ENCODE measurements at regions not wholly inside any gene's neighbourhood (a gene's known extent, or its start where the extent isn't known, plus 50 kb on each side); places are given as distances from the start of the nearest gene placed in this dataset.

- no peak for FAIRE-seq
- no peak for DNase-seq (ENCODE audit: insufficient read length, low spot score)
Observed at GRCh38 chr7:16172366-16172765, 249.0 kb downstream of the CRPPA start.

DNA sequence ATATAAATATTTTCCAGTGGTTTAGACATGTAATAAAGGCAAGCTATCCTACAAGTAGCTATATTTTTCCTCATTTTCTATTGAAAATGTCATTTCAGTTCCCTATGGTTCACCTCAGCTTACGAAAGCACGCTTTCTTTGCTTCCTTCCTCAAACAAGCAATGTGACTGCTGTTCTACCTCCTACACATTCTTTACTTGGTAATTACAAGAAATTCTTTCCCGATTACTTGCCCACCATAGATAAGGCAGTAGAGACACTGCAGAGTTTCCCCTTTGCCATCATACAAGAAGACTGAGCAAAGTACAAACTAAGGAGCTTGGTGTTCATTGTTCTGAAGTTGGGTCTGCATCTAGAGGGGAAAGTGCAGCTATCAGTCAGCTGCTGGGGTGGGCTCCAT, 249.4 kb downstream of the CRPPA start:
- FAIRE-seq = no peak
- DNase-seq (ENCODE audit: insufficient read length, low spot score) = no peak

DNA sequence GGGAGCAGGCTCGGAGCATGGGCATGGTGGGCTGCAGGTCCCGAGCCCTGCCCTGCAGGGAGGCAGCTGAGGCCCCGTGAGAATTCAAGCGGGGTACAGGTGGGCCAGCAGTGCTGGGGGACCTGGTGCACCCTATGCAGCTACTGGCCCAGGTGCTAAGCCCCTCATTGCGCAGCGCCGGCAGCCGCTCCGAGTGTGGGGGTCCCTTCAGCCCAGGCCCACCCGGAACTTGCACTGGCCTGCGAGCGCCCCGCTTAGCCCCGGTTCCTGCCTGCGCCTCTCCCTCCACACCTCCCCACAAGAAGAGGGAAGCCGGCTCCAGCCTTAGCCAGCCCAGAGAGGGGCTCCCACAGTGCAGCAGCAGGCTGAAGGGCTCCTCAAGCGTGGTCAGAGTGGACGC, 250.7 kb downstream of the CRPPA start:
- FAIRE-seq = no peak
- DNase-seq (ENCODE audit: insufficient read length, low spot score) = no peak

GRCh38 chr7:16169537-16169936, 251.8 kb downstream of the CRPPA start:
- no peak for FAIRE-seq
- DNase-seq (ENCODE audit: insufficient read length, low spot score) = no peak

DNA sequence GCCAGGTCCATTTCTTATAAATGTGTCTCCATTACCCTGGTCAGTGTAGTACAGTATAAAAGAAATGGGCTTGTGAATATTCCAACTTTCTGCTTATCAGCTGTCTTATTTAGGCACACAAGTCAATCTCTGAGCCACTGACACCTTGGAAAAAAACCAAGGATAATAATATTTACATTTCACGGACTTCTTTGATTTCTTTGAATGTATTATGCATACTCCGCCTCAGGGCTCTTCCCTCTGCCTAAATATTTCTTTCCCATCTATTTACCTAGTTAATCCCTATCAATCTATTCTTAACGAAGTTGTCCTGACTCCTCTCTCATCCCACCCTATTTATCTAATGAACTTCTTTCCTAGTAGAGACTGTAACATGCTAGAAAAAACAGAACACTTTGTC, 253.8 kb downstream of the CRPPA start:
- DNase-seq (ENCODE audit: insufficient read length, low spot score) (no peak), FAIRE-seq (no peak)

DNA sequence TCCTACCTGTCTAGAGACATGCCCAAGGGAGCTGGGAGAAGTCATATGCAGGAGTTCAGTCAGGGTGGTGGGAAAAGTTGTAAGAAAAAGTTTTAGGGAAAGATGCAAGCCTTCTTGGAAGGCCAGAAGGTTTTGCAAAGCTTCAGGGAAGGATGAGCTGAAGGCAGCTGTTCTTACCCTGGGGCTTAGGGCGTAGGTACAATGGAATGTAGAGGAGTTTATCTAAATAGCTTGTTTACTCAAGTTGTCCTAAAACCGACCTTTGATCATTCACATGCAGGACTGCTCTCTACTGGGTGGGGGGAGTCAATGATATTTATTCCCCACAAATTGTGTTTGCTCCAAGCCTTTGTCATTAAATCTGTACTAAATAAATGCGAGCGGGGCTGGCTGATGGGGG, 277.0 kb downstream of the CRPPA start:
- DNase-seq (ENCODE audit: insufficient read length, low spot score) = no peak
- FAIRE-seq = no peak

DNA sequence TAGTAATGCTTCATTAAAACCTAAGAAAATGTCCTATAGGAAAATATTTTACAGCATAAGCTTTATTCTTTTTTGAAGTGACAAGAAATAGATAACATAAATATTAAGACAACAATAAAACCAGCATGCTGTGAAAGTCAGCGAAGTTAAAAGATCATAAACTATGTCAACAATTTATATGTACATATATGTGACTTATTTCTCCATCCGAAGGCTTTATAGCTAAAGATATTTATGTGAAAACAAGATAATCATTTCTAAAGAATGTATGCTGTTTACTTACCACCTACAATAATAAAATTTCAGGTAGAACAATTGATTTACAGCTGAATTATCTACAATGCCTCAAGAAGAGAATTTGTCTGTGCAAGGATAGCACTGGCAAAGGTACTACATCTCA, 283.4 kb downstream of the CRPPA start:
- DNase-seq (ENCODE audit: insufficient read length, low spot score) (no peak), FAIRE-seq (no peak)

- no peak for FAIRE-seq
- DNase-seq (ENCODE audit: insufficient read length, low spot score) = no peak
Observed at GRCh38 chr7:16136896-16137295, 284.4 kb downstream of the CRPPA start.

DNA sequence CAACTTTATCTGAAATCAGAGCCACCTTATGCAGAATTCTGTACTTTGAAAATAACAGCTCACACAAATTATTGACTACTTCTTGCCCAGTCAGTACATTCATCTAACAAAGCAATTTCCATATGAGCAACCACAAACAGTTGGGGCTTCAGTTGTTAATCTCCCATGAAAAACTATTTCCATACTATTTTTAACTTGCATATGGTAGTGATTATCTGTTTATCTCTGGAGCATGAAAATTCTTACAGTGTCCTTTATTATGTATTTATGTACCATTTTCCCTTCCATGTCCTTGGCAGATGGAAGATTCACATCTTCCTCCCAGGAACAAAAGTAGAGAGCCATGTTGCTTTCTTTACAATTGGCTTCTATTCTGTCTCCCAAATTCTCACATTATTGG, 285.7 kb downstream of the CRPPA start:
- no peak for FAIRE-seq
- no peak for DNase-seq (ENCODE audit: insufficient read length, low spot score)

DNA sequence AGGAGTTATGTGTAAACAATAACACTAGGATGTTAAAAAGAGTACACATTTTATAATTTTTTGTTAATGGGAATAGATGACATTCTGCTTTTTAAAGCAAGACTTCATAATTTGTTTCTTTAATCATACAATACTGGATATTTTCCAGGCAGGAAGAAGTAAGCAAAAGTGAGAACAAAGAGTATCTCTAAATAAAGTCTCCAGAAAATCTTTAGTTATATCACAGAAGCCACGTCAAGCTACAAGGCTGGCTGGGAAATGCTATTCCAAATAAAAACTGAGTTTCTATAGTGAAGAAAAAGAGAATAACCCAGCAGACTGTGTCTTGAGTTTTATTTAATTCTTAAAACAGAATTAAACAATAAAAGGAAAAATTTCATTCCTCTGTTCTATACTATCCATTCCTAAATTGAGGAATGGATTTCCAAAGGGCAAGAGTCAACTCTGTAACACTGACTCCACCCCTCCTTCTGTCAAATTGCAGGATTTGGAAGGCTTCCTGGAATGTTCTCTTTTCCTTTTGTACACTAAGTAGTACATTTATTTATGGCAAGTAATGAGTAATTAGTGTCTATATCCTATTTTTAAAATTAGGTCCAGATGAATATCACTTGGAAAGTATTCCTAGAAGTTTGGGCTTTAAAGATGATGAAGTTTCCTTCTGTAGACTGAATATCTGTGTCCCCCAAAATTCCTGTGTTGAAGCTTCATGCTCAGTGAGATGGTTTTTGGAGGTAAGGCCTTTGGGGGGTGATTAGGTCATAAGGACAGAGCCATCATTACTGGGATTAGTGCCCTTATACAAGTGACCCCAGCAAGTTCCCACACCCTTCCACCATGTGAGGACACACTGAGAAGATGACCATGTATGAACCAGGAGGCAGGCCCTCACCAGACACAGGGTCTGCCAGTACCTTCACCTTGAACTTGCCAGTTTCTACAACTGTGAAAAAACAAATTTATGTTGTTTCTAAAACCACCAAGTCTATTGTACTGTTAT, 290.9 kb downstream of the CRPPA start:
- FAIRE-seq (no peak), DNase-seq (ENCODE audit: insufficient read length, low spot score) (no peak)

- no peak for FAIRE-seq
- no peak for DNase-seq (ENCODE audit: insufficient read length, low spot score)
Observed at GRCh38 chr7:16129431-16130110, 291.8 kb downstream of the CRPPA start.

GRCh38 chr7:16123117-16123770, 298.1 kb downstream of the CRPPA start:
- FAIRE-seq = no peak
- no peak for DNase-seq (ENCODE audit: insufficient read length, low spot score)

- FAIRE-seq (no peak), DNase-seq (ENCODE audit: insufficient read length, low spot score) (no peak)
Observed at GRCh38 chr7:16121876-16122390, 299.4 kb downstream of the CRPPA start.

GRCh38 chr7:16115374-16115773, 306.0 kb downstream of the CRPPA start:
- DNase-seq (ENCODE audit: insufficient read length, low spot score) (no peak), FAIRE-seq (no peak)

DNA sequence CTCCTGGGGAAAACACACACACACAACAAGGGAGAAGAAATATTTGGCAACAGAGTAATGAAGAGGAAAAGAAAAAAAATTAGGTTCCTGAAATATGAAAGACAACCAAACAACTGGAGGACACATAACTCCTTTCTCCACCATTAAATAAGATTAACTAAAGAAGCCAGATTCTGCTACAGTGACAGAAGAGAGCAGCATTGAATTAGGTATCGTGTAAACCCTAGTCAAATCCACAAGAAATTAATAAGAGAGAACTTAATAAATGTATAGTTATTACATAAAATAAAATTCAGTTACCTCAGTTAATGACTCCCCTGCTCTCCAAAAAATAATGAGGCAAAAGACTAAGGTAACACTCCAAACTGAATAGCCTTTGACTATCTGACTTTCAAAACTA, 306.7 kb downstream of the CRPPA start:
- DNase-seq (ENCODE audit: insufficient read length, low spot score) = no peak
- FAIRE-seq = no peak

- DNase-seq (ENCODE audit: insufficient read length, low spot score) (no peak), FAIRE-seq (no peak)
Observed at GRCh38 chr7:16114071-16114470, 307.3 kb downstream of the CRPPA start.

GRCh38 chr7:16113058-16113457, 308.3 kb downstream of the CRPPA start:
- FAIRE-seq = no peak
- no peak for DNase-seq (ENCODE audit: insufficient read length, low spot score)

- DNase-seq (ENCODE audit: insufficient read length, low spot score) = no peak
- no peak for FAIRE-seq
Observed at GRCh38 chr7:16106869-16107268, 314.5 kb downstream of the CRPPA start.

DNA sequence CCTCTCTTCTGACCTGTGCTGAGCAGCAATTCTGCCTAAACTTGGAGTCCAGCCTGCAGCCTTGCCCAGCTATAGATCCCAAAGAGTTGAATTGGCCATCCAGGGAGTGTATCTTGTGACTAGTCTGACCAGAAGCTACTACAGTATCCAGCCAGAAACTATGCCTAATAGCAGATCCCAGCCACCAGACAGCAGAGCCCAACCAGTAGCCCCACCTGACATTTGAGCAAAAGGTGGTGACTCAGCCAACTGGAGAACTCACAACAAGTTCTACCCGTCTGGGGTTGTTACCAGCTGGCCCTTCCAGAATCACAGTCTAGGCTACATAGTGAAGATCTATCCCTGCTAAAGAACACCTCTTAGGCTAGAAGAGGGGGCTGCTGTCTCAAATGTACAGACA, 315.0 kb downstream of the CRPPA start:
- FAIRE-seq = no peak
- DNase-seq (ENCODE audit: insufficient read length, low spot score) = no peak

DNA sequence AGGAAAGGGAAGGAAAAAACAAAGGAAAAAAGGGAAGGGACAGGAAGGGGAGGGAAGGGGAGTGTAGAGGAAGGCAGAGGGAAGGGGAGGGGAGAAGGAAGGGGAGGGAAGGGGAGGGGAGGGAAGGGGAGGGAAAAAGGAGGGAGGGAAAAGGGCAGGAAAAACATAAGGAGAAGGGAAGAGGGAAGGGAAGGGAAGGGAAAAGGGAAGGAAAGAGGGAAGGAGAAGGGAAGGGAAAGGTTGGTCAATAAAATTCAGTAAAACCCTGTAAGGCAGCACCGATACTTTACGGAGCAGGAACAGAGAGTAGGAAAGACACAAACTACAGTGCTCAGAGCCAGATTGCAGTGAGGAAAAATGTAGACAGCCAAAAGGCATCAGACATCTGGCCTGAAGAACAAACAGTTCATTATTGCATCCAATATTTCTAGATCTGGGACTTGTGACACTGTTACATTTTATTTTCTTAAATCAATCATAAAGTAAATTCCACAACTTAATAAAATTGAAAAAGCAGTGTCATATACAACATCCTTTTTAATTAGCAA, 322.0 kb downstream of the CRPPA start:
- no peak for FAIRE-seq
- DNase-seq (ENCODE audit: insufficient read length, low spot score) = no peak

DNA sequence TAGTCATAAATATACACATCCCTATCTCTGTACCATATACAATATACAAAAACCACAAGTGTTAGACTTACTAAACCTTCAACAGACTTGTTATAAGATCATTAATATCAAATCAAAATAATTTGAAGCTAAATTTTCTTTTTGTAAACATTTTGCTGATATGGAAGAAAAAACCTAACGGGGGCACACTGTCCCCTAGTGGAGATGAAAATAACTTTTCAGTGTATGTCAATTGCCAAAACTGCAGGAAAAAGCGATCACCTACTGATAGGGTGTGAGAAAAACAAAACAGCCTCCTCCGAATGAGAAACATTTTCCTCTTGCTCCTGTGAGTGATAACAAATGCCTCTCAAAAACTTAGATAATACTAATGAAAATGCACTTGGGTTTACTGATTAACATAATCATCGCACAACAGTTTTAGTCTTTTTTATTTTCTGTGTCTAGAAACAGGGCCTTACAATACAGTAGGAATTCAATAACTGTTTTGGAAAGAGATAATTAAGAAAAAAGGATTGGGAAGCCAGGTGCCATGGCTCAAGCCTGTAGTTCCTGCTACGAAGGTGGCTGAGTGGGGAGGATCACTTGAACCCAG, 322.7 kb downstream of the CRPPA start:
- DNase-seq (ENCODE audit: insufficient read length, low spot score) (no peak), FAIRE-seq (no peak)

All from GM19239 (cell line).